H1 (cell line): ENCODE measurements at regions not wholly inside any gene's neighbourhood (a gene's known extent, or its start where the extent isn't known, plus 50 kb on each side); places are given as distances from the start of the nearest gene placed in this dataset.

ENCODE experiments used
- ASH2L ChIP-seq: fragments of 200-600, 300-600 bp; sonication (generic); IDR thresholded peaks from one replicate; pipeline ENCODE4 v1.7.1; 2017; ENCODE audit warnings: low read length
- BCL11A ChIP-seq, 2 experiments: IDR thresholded peaks; one replicate each; pipeline ENCODE4 v1.6.1; 2011; ENCODE audit warnings: low read depth in 2 of 2, low read length in 2 of 2, mild to moderate bottlenecking in 2 of 2
- CHD7 ChIP-seq: fragments of 300-600 bp; sonication (generic); IDR thresholded peaks from 2 replicates; pipeline ENCODE4 v1.7.1; 2012; ENCODE audit warnings: low read length, moderate library complexity, mild to moderate bottlenecking, inconsistent platforms; ENCODE audit not compliant: insufficient replicate concordance
- CTBP2 ChIP-seq: IDR thresholded peaks from 2 replicates; pipeline ENCODE4 v1.7.0; 2011; ENCODE audit warnings: borderline replicate concordance, mild to moderate bottlenecking, moderate library complexity, mixed read lengths, low read length; ENCODE audit not compliant: insufficient read depth, insufficient read length
- HDAC6 ChIP-seq: IDR thresholded peaks from one replicate; pipeline ENCODE4 v1.7.1; 2012; ENCODE audit warnings: low read depth, mild to moderate bottlenecking, inconsistent platforms, low read length, moderate library complexity
- SP1 ChIP-seq: IDR thresholded peaks from 2 replicates; pipeline ENCODE4 v1.6.1; 2011; ENCODE audit warnings: low read depth, low read length

- TF ChIP-seq CHD7, result no peak
- TF ChIP-seq ASH2L, result no peak
- no peak for TF ChIP-seq HDAC6
- TF ChIP-seq SP1, result no peak
- TF ChIP-seq BCL11A (IDR thresholded peaks at IDR 0.05; ENCODE audit: low read depth in 2 of 2, low read length in 2 of 2), result no peak
- TF ChIP-seq CTBP2, result no peak
Observed at GRCh38 chr10:124256151-124256550, 162.6 kb downstream of the OAT start (continued).
